Smooth muscle cell (in vitro differentiated cells): ENCODE measurements at regions not wholly inside any gene's neighbourhood (a gene's known extent, or its start where the extent isn't known, plus 50 kb on each side); places are given as distances from the start of the nearest gene placed in this dataset.

Experiments used
- DNase-seq: peaks from one replicate; lab custom pipeline; 2025; ENCODE audit not compliant: unreplicated experiment; lab: John Stamatoyannopoulos, UW
- H2AFZ ChIP-seq: fragments of 200-600 bp; sonication (generic); 2 replicates; pipeline ENCODE4 v1.6.0; 2016; ENCODE audit warnings: antibody characterized with exemption, low read depth, mild to moderate bottlenecking
- H3F3A ChIP-seq: fragments of 200-600 bp; sonication (generic); 2 replicates; pipeline ENCODE4 v1.6.0; 2017; ENCODE audit warnings: antibody characterized with exemption, low read depth
- H3K27ac ChIP-seq: fragments of 200-600 bp; sonication (generic); 2 replicates; pipeline ENCODE4 v1.5.1; 2016; ENCODE audit warnings: low read depth, mild to moderate bottlenecking
- H3K27me3 ChIP-seq: fragments of 200-600 bp; sonication (generic); 2 replicates; pipeline ENCODE4 v1.6.1; 2016; ENCODE audit warnings: low read depth, mild to moderate bottlenecking
- H3K36me3 ChIP-seq: fragments of 200-600 bp; sonication (generic); 2 replicates; pipeline ENCODE4 v1.5.1; 2016; ENCODE audit warnings: low read depth
- H3K4me1 ChIP-seq: fragments of 200-600 bp; sonication (generic); 2 replicates; pipeline ENCODE4 v1.5.1; 2016; ENCODE audit warnings: low read depth
- H3K4me2 ChIP-seq: fragments of 200-600 bp; sonication (generic); 2 replicates; pipeline ENCODE4 v1.6.0; 2016; ENCODE audit warnings: mild to moderate bottlenecking
- H3K4me3 ChIP-seq: fragments of 200-600 bp; sonication (generic); 2 replicates; pipeline ENCODE4 v1.5.1; 2016; ENCODE audit warnings: mild to moderate bottlenecking
- H3K79me2 ChIP-seq: fragments of 200-600 bp; sonication (generic); 2 replicates; pipeline ENCODE4 v1.6.0; 2016; ENCODE audit warnings: low read depth, mild to moderate bottlenecking
- H3K9ac ChIP-seq: fragments of 200-600 bp; sonication (generic); 2 replicates; pipeline ENCODE4 v1.6.0; 2016; ENCODE audit warnings: low read depth
- H3K9me3 ChIP-seq: fragments of 200-600 bp; sonication (generic); replicated peaks from 2 replicates; pipeline ENCODE4 v1.5.1; 2016; ENCODE audit warnings: low read depth
- H4K20me1 ChIP-seq: fragments of 200-600 bp; sonication (generic); 2 replicates; pipeline ENCODE4 v1.6.0; 2016; ENCODE audit warnings: low read depth
- CTCF ChIP-seq: fragments of 200-600 bp; sonication (generic); IDR thresholded peaks from 2 replicates; pipeline ENCODE4 v1.5.1; 2017; ENCODE audit warnings: borderline replicate concordance, mild to moderate bottlenecking, antibody characterized with exemption; ENCODE audit not compliant: insufficient read depth, poor library complexity, severe bottlenecking
- WGBS: methylation state at CpG from one replicate; pipeline ENCODE4 v1.1.7; 2016; ENCODE audit warnings: low lambda C conversion rate; 5-methylcytosine and 5-hydroxymethylcytosine counted together

GRCh38 chr1:185536165-185536920 is 197.8 kb upstream of the HMCN1 start:
- Histone ChIP-seq H3K36me3 (no peaks in the 10 kb centered on the region), H3K79me2 (no peaks in the 10 kb centered on the region), H3K4me1 (peaks cover 16% of the 10 kb centered on the region), H2AFZ (no peak overlapping the region), H4K20me1 (no peaks in the 10 kb centered on the region), H3K4me2 (no peak overlapping the region), H3F3A (peaks cover 14% of the 10 kb centered on the region), H3K9me3 (no peaks in the 10 kb centered on the region), H3K27ac (no peak overlapping the region), H3K4me3 (no peak overlapping the region), H3K27me3 (no peaks in the 10 kb centered on the region), H3K9ac (no peak overlapping the region)
- TF ChIP-seq CTCF: no peak
- WGBS: 96% methylated on average over 3 of the region's 3 CpGs
- no peak for DNase-seq

GRCh38 chr1:185535621-185536020 is 198.6 kb upstream of the HMCN1 start:
- no peak overlapping the region for H2AFZ ChIP-seq
- H3K9me3 ChIP-seq: no peaks in the 10 kb centered on the region
- H3K4me2 ChIP-seq: no peak overlapping the region
- no peak overlapping the region for H3K4me3 ChIP-seq
- H3K79me2 ChIP-seq: no peaks in the 10 kb centered on the region
- no peaks in the 10 kb centered on the region for H4K20me1 ChIP-seq
- H3K36me3 ChIP-seq: no peaks in the 10 kb centered on the region
- peaks cover 16% of the 10 kb centered on the region for H3K4me1 ChIP-seq
- TF ChIP-seq CTCF: no peak
- H3K27ac ChIP-seq: no peak overlapping the region
- no peaks in the 10 kb centered on the region for H3K27me3 ChIP-seq
- no peak for DNase-seq
- H3K9ac ChIP-seq: no peak overlapping the region
- WGBS: 99% methylated on average over 2 of the region's 2 CpGs
- peaks cover 7% of the 10 kb centered on the region for H3F3A ChIP-seq

- Histone ChIP-seq H3K4me2 (no peak overlapping the region), H3K4me3 (no peak overlapping the region), H3K27ac (no peak overlapping the region), H3K9ac (no peak overlapping the region), H3F3A (peaks cover 3% of the 10 kb centered on the region), H3K9me3 (no peaks in the 10 kb centered on the region), H2AFZ (no peak overlapping the region), H3K27me3 (no peaks in the 10 kb centered on the region), H3K4me1 (peaks cover 16% of the 10 kb centered on the region), H3K79me2 (no peaks in the 10 kb centered on the region), H3K36me3 (no peaks in the 10 kb centered on the region), H4K20me1 (no peaks in the 10 kb centered on the region)
- TF ChIP-seq CTCF: no peak
- no peak for DNase-seq
- WGBS: 91% methylated on average over 6 of the region's 6 CpGs
Measured at GRCh38 chr1:185534801-185535200, 199.4 kb upstream of the HMCN1 start.

GRCh38 chr1:185533596-185533995 is 200.6 kb upstream of the HMCN1 start:
- Histone ChIP-seq H3K27me3 (no peaks in the 10 kb centered on the region), H3K9ac (no peak overlapping the region), H3K4me3 (no peak overlapping the region), H3K4me2 (peak overlapping the region; percentile 68), H4K20me1 (no peaks in the 10 kb centered on the region), H3K79me2 (no peaks in the 10 kb centered on the region), H3K9me3 (no peaks in the 10 kb centered on the region), H3K4me1 (peaks cover 16% of the 10 kb centered on the region), H3F3A (no peaks in the 10 kb centered on the region), H3K36me3 (no peaks in the 10 kb centered on the region), H2AFZ (peak overlapping the region; percentile 14), H3K27ac (peak overlapping the region; percentile 55)
- no peak for DNase-seq
- TF ChIP-seq CTCF: no peak
- 46% methylated on average over 4 of the region's 4 CpGs for WGBS
